H9 (cell line): ENCODE measurements at regions not wholly inside any gene's neighbourhood (a gene's known extent, or its start where the extent isn't known, plus 50 kb on each side); places are given as distances from the start of the nearest gene placed in this dataset.
"Not testable (repeated sequence)": the region's sequence is repeated elsewhere in the genome, so short reads cannot be mapped to it uniquely, and the experiment has no call there.

Source experiments
- DNase-seq: peaks from one replicate; pipeline ENCODE4 v3.0.0-alpha.2; 2017
- H2AFZ ChIP-seq: one replicate; pipeline ENCODE4 v1.6.1; 2013; ENCODE audit warnings: mild to moderate bottlenecking, low read length, control low read depth, moderate library complexity
- H2AK5ac ChIP-seq: 2 replicates; pipeline ENCODE4 v1.6.1; 2013; ENCODE audit warnings: low read length, control low read depth, mixed read lengths; ENCODE audit not compliant: insufficient read length
- H2BK120ac ChIP-seq: one replicate; pipeline ENCODE4 v1.6.1; 2013; ENCODE audit warnings: low read depth, mild to moderate bottlenecking, low read length, control low read depth, inconsistent platforms; ENCODE audit not compliant: poor library complexity, severe bottlenecking
- H2BK12ac ChIP-seq: 2 replicates; pipeline ENCODE4 v1.6.1; 2013; ENCODE audit warnings: low read length, control low read depth, mixed read lengths, low read depth; ENCODE audit not compliant: insufficient read length
- H2BK15ac ChIP-seq: 2 replicates; pipeline ENCODE4 v1.6.1; 2013; ENCODE audit warnings: low read depth, low read length, control low read depth
- H2BK20ac ChIP-seq: one replicate; pipeline ENCODE4 v1.6.1; 2013; ENCODE audit warnings: low read depth, mild to moderate bottlenecking, low read length, control low read depth, inconsistent platforms; ENCODE audit not compliant: poor library complexity, severe bottlenecking
- H2BK5ac ChIP-seq: 2 replicates; pipeline ENCODE4 v1.6.1; 2013; ENCODE audit warnings: low read length, control low read depth, mixed read lengths; ENCODE audit not compliant: insufficient read length
- H3K14ac ChIP-seq: 2 replicates; pipeline ENCODE4 v1.6.1; 2013; ENCODE audit warnings: low read length, control low read depth; ENCODE audit not compliant: insufficient read depth
- H3K18ac ChIP-seq: 2 replicates; pipeline ENCODE4 v1.6.1; 2013; ENCODE audit warnings: low read depth, mild to moderate bottlenecking, mixed read lengths, low read length, control low read depth; ENCODE audit not compliant: insufficient read length
- H3K23ac ChIP-seq: 2 replicates; pipeline ENCODE4 v1.6.1; 2013; ENCODE audit warnings: low read length, control low read depth, mixed read lengths, low read depth; ENCODE audit not compliant: insufficient read length
- H3K23me2 ChIP-seq: 2 replicates; pipeline ENCODE4 v1.6.1; 2013; ENCODE audit warnings: low read depth, mild to moderate bottlenecking, mixed read lengths, low read length, control low read depth; ENCODE audit not compliant: insufficient read length, poor library complexity, severe bottlenecking
- H3K27ac ChIP-seq: 2 replicates; pipeline ENCODE4 v1.5.1; 2013; ENCODE audit warnings: low read length, control low read depth, mixed read lengths, low read depth; ENCODE audit not compliant: insufficient read length
- H3K27me3 ChIP-seq: 2 replicates; pipeline ENCODE4 v1.6.1; 2013; ENCODE audit warnings: low read length, control low read depth, inconsistent platforms; ENCODE audit not compliant: insufficient read depth
- H3K4ac ChIP-seq: 2 replicates; pipeline ENCODE4 v1.6.1; 2013; ENCODE audit warnings: low read depth, mild to moderate bottlenecking, control low read depth, inconsistent platforms, low read length, moderate library complexity
- H3K4me1 ChIP-seq: 2 replicates; pipeline ENCODE4 v1.6.1; 2013; ENCODE audit warnings: low read length, control low read depth, inconsistent platforms; ENCODE audit not compliant: insufficient read depth
- H3K4me2 ChIP-seq: 2 replicates; pipeline ENCODE4 v1.6.1; 2013; ENCODE audit warnings: low read length, control low read depth, mixed read lengths; ENCODE audit not compliant: insufficient read length, insufficient read depth
- H3K56ac ChIP-seq: 2 replicates; pipeline ENCODE4 v1.6.1; 2013; ENCODE audit warnings: low read depth, mild to moderate bottlenecking, mixed read lengths, low read length, control low read depth; ENCODE audit not compliant: insufficient read length
- H3K79me1 ChIP-seq: 2 replicates; pipeline ENCODE4 v1.6.1; 2013; ENCODE audit warnings: low read depth, mild to moderate bottlenecking, moderate library complexity, low read length, control low read depth, inconsistent platforms; ENCODE audit not compliant: insufficient read depth, poor library complexity, severe bottlenecking
- H3K79me2 ChIP-seq: 2 replicates; pipeline ENCODE4 v1.6.1; 2013; ENCODE audit warnings: low read length, control low read depth, inconsistent platforms; ENCODE audit not compliant: insufficient read depth
- H3K9ac ChIP-seq: 2 replicates; pipeline ENCODE4 v1.6.1; 2013; ENCODE audit warnings: low read length, control low read depth, mixed read lengths; ENCODE audit not compliant: insufficient read length; ENCODE audit errors: extremely low read depth
- H3K9me3 ChIP-seq: one replicate; pipeline ENCODE4 v1.6.1; 2013; ENCODE audit warnings: low read depth, low read length, inconsistent platforms; ENCODE audit not compliant: control insufficient read depth
- H3T11ph ChIP-seq: one replicate; pipeline ENCODE4 v1.6.1; 2013; ENCODE audit warnings: mild to moderate bottlenecking, low read length, control low read depth, inconsistent platforms
- H4K20me1 ChIP-seq: one replicate; pipeline ENCODE4 v1.6.1; 2013; ENCODE audit not compliant: control insufficient read depth, insufficient read length, insufficient read depth
- H4K5ac ChIP-seq: 2 replicates; pipeline ENCODE4 v1.6.1; 2013; ENCODE audit warnings: low read depth, mild to moderate bottlenecking, mixed read lengths, low read length, control low read depth; ENCODE audit not compliant: insufficient read length
- H4K8ac ChIP-seq: replicated peaks from 2 replicates; pipeline ENCODE4 v1.6.1; 2013; ENCODE audit warnings: low read length, control low read depth, mixed read lengths, low read depth; ENCODE audit not compliant: insufficient read length
- H4K91ac ChIP-seq: 2 replicates; pipeline ENCODE4 v1.6.1; 2013; ENCODE audit warnings: low read depth, mild to moderate bottlenecking, moderate library complexity, mixed read lengths, low read length, control low read depth; ENCODE audit not compliant: insufficient read length
- H3K27ac Mint-ChIP-seq, 3 experiments: 2 replicates in 2 of 3; 3 replicates in 1 of 3; pipeline ENCODE4 v1.8.0; 2020 to 2021; ENCODE audit warnings: mixed read lengths in 3 of 3, mild to moderate bottlenecking in 1 of 3, moderate library complexity in 1 of 3
- H3K27me3 Mint-ChIP-seq: 2 replicates; pipeline ENCODE4 v1.8.0; 2021; ENCODE audit warnings: low read depth, mild to moderate bottlenecking, moderate library complexity, mixed read lengths
- H3K36me3 Mint-ChIP-seq, 3 experiments: 2 replicates in 2 of 3; 3 replicates in 1 of 3; pipeline ENCODE4 v1.8.0; 2020 to 2021; ENCODE audit warnings: low read depth in 3 of 3, mixed read lengths in 3 of 3; ENCODE audit not compliant: insufficient read depth in 1 of 3
- H3K4me1 Mint-ChIP-seq, 2 experiments: 2 replicates each; pipeline ENCODE4 v1.8.0; 2020; ENCODE audit warnings: mixed read lengths in 2 of 2
- H3K4me3 Mint-ChIP-seq, 2 experiments: 2 replicates in 1 of 2; 3 replicates in 1 of 2; pipeline ENCODE4 v1.8.0; 2020 to 2021; ENCODE audit warnings: mild to moderate bottlenecking in 2 of 2, mixed read lengths in 2 of 2, moderate library complexity in 1 of 2
- H3K9me3 Mint-ChIP-seq, 2 experiments: 2 replicates in 1 of 2; 3 replicates in 1 of 2; pipeline ENCODE4 v1.8.0; 2020; ENCODE audit warnings: mild to moderate bottlenecking in 2 of 2, mixed read lengths in 2 of 2, moderate library complexity in 1 of 2
- WGBS: extraction: QIAGEN DNeasy Blood & Tissue Kit; methylation state at CpG from one replicate; pipeline ENCODE4 v1.1.7; 2013; ENCODE audit warnings: missing lambda C conversion rate, low lambda C conversion rate, mixed read lengths; ENCODE audit not compliant: insufficient read length; ENCODE audit errors: extremely low coverage; 5-methylcytosine and 5-hydroxymethylcytosine counted together

DNA sequence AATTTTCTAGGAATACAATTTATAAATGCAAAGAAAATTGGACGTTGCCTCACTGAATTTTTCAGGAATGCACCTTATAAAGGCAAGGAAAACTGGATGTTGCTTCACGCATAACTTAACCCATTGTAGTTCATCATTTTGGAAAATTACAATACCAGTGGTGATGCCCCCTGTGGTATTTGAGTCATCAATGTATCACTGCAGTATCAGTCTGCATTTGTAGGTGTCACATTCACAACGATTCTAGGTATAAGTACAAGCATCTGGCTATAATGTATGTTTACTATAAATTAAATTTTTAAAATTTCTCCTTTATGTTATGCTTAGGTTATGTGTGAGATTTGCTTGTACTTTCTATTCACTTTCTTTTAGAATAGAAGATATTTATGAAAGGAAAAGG, 55.9 kb upstream of the KIF2A start:
- DNase-seq, H3K4me1 ChIP-seq, H3K27me3 Mint-ChIP-seq, H3K18ac ChIP-seq, H2BK20ac ChIP-seq, H3K14ac ChIP-seq, H3K27ac Mint-ChIP-seq, H3K4me2 ChIP-seq, H4K91ac ChIP-seq, H2AFZ ChIP-seq, H3T11ph ChIP-seq, H3K4me3 Mint-ChIP-seq, H2AK5ac ChIP-seq, H3K9me3 ChIP-seq, H3K56ac ChIP-seq, H2BK120ac ChIP-seq, H3K79me1 ChIP-seq, H4K20me1 ChIP-seq, H3K9me3 Mint-ChIP-seq, H4K8ac ChIP-seq, H2BK12ac ChIP-seq, H3K36me3 Mint-ChIP-seq, H3K4ac ChIP-seq, H3K4me1 Mint-ChIP-seq, H3K79me2 ChIP-seq, H3K9ac ChIP-seq, H4K5ac ChIP-seq, H3K23ac ChIP-seq, H3K27me3 ChIP-seq, H3K27ac ChIP-seq, H2BK5ac ChIP-seq, H2BK15ac ChIP-seq, H3K23me2 ChIP-seq: not testable (repeated sequence)
- WGBS = no CpG with 5 or more reads among the region's 3 CpGs

DNA sequence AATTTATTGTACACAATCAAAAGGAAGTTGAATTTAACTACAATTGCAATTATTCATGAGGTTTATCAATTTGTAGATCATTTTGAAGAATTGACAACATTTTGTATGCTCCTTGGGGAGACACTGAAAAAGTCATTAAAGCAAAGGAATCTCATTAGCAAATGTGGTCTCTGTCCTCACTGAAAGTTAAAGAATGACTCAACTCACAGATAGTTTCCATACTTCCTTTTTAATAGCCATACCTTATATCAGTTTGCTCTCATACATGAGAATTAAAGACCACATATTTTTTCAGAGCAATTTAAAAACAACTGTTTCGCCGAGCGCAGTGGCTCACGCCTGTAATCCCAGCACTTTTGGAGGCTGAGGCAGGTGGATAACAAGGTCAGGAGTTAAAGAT, 55.1 kb upstream of the KIF2A start:
- not testable (repeated sequence) for H3K79me2 ChIP-seq, H3K36me3 Mint-ChIP-seq, H2BK120ac ChIP-seq, H3K23me2 ChIP-seq, H3K27ac ChIP-seq, H3K9me3 Mint-ChIP-seq, H2AK5ac ChIP-seq, H2BK20ac ChIP-seq, H3K9ac ChIP-seq, H3K4ac ChIP-seq, H2BK5ac ChIP-seq, H3K14ac ChIP-seq, H3K4me2 ChIP-seq, H2BK12ac ChIP-seq, H2BK15ac ChIP-seq, H3T11ph ChIP-seq, H3K27ac Mint-ChIP-seq, H3K9me3 ChIP-seq, H3K4me3 Mint-ChIP-seq, H3K79me1 ChIP-seq, H3K4me1 Mint-ChIP-seq, H4K8ac ChIP-seq, H3K56ac ChIP-seq, H3K23ac ChIP-seq, H3K4me1 ChIP-seq, H4K20me1 ChIP-seq, H3K18ac ChIP-seq, H2AFZ ChIP-seq, H3K27me3 Mint-ChIP-seq, DNase-seq, H4K91ac ChIP-seq, H3K27me3 ChIP-seq, H4K5ac ChIP-seq
- no CpG with 5 or more reads among the region's 4 CpGs for WGBS

DNA sequence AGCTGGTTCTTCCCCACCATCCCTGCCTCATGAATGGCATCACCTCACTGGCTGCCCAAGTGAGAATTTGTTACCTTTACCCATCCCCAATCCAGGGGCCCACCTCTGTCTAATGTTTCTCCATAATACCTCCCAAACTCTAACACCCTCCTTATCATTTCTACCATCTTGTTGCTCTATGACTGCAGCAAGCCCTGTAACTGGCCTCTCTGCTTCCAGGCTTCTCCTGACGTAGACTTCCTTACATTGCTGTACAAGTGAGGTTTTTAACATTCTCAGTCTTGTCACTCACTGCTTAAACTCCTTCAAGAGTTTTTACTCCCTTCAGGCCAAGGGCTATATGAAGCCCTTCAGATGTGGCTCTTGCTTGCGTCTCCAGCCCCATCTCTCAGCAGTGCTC, 53.5 kb upstream of the KIF2A start:
- H4K5ac ChIP-seq, H3K27ac Mint-ChIP-seq, H2AFZ ChIP-seq, H3K14ac ChIP-seq, H3K36me3 Mint-ChIP-seq, H3K27me3 Mint-ChIP-seq, H3K27ac ChIP-seq, H4K91ac ChIP-seq, H3K9ac ChIP-seq, H2BK15ac ChIP-seq, H3K4me1 Mint-ChIP-seq, H3K27me3 ChIP-seq, H2BK12ac ChIP-seq, H3K4me2 ChIP-seq, H2BK120ac ChIP-seq, H2AK5ac ChIP-seq, H4K20me1 ChIP-seq, H3K56ac ChIP-seq, H3K9me3 Mint-ChIP-seq, H2BK5ac ChIP-seq, H3T11ph ChIP-seq, H4K8ac ChIP-seq, H3K4me1 ChIP-seq, DNase-seq, H3K4ac ChIP-seq, H3K18ac ChIP-seq, H3K4me3 Mint-ChIP-seq, H3K79me1 ChIP-seq, H3K9me3 ChIP-seq, H2BK20ac ChIP-seq, H3K79me2 ChIP-seq, H3K23ac ChIP-seq, H3K23me2 ChIP-seq: not testable (repeated sequence)
- WGBS = no CpG with 5 or more reads among the region's 2 CpGs
